NB4 (cell line): ENCODE measurements at regions not wholly inside any gene's neighbourhood (a gene's known extent, or its start where the extent isn't known, plus 50 kb on each side); places are given as distances from the start of the nearest gene placed in this dataset.
"Not testable (repeated sequence)": the region's sequence is repeated elsewhere in the genome, so short reads cannot be mapped to it uniquely, and the experiment has no call there.

Experiments
- POLR2A ChIP-seq: IDR thresholded peaks from 2 replicates; pipeline ENCODE4 v1.6.1; 2011; ENCODE audit warnings: mild to moderate bottlenecking; ENCODE audit not compliant: insufficient read length; ENCODE audit errors: extremely low read depth
- TF ChIP-seq, protein P1 (sequence below): IDR thresholded peaks from one replicate; pipeline ENCODE4 v1.5.1; 2012; ENCODE audit warnings: low read depth, low read length
- TF ChIP-seq, protein P2 (sequence below): IDR thresholded peaks from 2 replicates; pipeline ENCODE4 v1.6.1; 2011; ENCODE audit warnings: low read depth, low read length

DNA sequence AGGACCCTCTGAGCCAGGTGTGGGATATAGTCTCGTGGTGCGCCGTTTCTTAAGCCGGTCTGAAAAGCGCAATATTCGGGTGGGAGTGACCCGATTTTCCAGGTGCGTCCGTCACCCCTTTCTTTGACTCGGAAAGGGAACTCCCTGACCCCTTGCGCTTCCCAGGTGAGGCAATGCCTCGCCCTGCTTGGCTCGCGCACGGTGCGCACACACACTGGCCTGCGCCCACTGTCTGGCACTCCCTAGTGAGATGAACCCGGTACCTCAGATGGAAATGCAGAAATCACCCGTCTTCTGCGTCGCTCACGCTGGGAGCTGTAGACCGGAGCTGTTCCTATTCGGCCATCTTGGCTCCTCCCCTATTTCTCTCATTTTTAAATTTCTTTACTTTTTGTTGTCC is 562.4 kb upstream of the RAB6C start:
- TF ChIP-seq, protein P1, sequence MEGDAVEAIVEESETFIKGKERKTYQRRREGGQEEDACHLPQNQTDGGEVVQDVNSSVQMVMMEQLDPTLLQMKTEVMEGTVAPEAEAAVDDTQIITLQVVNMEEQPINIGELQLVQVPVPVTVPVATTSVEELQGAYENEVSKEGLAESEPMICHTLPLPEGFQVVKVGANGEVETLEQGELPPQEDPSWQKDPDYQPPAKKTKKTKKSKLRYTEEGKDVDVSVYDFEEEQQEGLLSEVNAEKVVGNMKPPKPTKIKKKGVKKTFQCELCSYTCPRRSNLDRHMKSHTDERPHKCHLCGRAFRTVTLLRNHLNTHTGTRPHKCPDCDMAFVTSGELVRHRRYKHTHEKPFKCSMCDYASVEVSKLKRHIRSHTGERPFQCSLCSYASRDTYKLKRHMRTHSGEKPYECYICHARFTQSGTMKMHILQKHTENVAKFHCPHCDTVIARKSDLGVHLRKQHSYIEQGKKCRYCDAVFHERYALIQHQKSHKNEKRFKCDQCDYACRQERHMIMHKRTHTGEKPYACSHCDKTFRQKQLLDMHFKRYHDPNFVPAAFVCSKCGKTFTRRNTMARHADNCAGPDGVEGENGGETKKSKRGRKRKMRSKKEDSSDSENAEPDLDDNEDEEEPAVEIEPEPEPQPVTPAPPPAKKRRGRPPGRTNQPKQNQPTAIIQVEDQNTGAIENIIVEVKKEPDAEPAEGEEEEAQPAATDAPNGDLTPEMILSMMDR = not testable (repeated sequence)
- TF ChIP-seq, protein P2, sequence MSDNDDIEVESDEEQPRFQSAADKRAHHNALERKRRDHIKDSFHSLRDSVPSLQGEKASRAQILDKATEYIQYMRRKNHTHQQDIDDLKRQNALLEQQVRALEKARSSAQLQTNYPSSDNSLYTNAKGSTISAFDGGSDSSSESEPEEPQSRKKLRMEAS = not testable (repeated sequence)
- TF ChIP-seq POLR2A = not testable (repeated sequence)
